OCI-LY7 (cell line): ENCODE measurements at regions not wholly inside any gene's neighbourhood (a gene's known extent, or its start where the extent isn't known, plus 50 kb on each side); places are given as distances from the start of the nearest gene placed in this dataset.

ENCODE experiments used
- EZH2phosphoT487 ChIP-seq: fragments of 200-600 bp; sonication (generic); IDR thresholded peaks from 2 replicates; pipeline ENCODE4 v1.6.1; 2018; ENCODE audit warnings: low read depth, borderline replicate concordance, mild to moderate bottlenecking, mixed run types, antibody characterized with exemption, low read length, moderate library complexity, mixed read lengths
- TF ChIP-seq, protein P1 (sequence below): fragments of 200-600 bp; sonication (generic); conservative IDR thresholded peaks from 2 replicates; pipeline ENCODE4 v1.5.1; 2014; ENCODE audit warnings: mild to moderate bottlenecking, antibody characterized with exemption, low read length, moderate library complexity, mixed read lengths

DNA sequence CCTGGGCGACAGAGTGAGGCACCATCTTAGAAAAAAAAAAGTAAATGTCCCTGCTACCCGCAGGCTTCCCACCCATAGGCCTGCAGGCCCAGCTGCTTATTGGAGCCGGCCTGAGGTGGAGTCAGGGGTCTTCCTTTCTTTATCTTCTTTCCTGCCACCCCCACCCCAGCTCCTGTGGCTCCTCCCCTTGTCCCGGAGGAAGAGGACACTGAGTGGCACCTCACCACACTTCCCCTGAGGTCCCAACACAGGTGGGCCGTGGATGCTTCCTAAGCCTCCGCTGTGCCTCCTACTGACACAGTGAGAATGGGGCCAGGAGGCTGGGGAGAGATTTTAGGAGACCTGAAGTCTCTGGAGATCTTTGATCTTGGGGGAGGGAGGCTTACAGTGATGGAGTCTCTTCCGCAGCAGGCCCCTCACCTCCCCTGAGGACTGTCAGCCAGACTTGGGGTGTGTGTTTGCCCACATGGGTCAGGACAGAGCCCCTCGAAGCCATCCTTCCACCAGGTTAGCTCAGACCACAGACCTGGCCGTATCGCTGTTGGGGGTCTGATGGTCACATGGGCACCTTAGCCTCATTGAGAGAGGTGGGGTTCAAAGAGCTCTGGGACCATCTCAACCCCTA is 135.4 kb upstream of the IER5L start:
- TF ChIP-seq, protein P1, sequence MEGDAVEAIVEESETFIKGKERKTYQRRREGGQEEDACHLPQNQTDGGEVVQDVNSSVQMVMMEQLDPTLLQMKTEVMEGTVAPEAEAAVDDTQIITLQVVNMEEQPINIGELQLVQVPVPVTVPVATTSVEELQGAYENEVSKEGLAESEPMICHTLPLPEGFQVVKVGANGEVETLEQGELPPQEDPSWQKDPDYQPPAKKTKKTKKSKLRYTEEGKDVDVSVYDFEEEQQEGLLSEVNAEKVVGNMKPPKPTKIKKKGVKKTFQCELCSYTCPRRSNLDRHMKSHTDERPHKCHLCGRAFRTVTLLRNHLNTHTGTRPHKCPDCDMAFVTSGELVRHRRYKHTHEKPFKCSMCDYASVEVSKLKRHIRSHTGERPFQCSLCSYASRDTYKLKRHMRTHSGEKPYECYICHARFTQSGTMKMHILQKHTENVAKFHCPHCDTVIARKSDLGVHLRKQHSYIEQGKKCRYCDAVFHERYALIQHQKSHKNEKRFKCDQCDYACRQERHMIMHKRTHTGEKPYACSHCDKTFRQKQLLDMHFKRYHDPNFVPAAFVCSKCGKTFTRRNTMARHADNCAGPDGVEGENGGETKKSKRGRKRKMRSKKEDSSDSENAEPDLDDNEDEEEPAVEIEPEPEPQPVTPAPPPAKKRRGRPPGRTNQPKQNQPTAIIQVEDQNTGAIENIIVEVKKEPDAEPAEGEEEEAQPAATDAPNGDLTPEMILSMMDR, result no peak
- TF ChIP-seq EZH2phosphoT487, result no peak
